Brain microvascular endothelial cell (primary cell): ENCODE measurements at regions not wholly inside any gene's neighbourhood (a gene's known extent, or its start where the extent isn't known, plus 50 kb on each side); places are given as distances from the start of the nearest gene placed in this dataset.
"Not testable (repeated sequence)": the region's sequence is repeated elsewhere in the genome, so short reads cannot be mapped to it uniquely, and the experiment has no call there.

ENCODE experiments used
- DNase-seq: peaks from one replicate; pipeline ENCODE4 v3.0.0-alpha.2; 2020
- H3K27ac ChIP-seq: fragments of 250-450 bp; sonication (Bioruptor Pico); 2 replicates; pipeline ENCODE4 v1.5.1; 2020; ENCODE audit warnings: mild to moderate bottlenecking, moderate library complexity
- H3K27me3 ChIP-seq: fragments of 250-450 bp; sonication (Bioruptor Pico); replicated peaks from 2 replicates; pipeline ENCODE4 v1.5.1; 2020; ENCODE audit warnings: mild to moderate bottlenecking
- H3K36me3 ChIP-seq: fragments of 250-450 bp; sonication (Bioruptor Pico); replicated peaks from 2 replicates; pipeline ENCODE4 v1.5.1; 2020; ENCODE audit warnings: mild to moderate bottlenecking
- H3K4me3 ChIP-seq: 2 replicates; pipeline ENCODE4 v1.5.1; 2011; ENCODE audit warnings: low read depth, mild to moderate bottlenecking, control low read depth, low read length, moderate library complexity
- CTCF ChIP-seq: IDR thresholded peaks from 2 replicates; pipeline ENCODE4 v1.5.1; 2011; ENCODE audit warnings: low read depth, mild to moderate bottlenecking, moderate library complexity, low read length, control low read depth, inconsistent platforms; ENCODE audit errors: missing control alignments
- in situ Hi-C: cut with HindIII; loops from 2 replicates; pipeline ENCODE4 v1.10.0; 2017; ENCODE audit warnings: low sequenced_read_pairs, low pct_ligation_motif_present

DNA sequence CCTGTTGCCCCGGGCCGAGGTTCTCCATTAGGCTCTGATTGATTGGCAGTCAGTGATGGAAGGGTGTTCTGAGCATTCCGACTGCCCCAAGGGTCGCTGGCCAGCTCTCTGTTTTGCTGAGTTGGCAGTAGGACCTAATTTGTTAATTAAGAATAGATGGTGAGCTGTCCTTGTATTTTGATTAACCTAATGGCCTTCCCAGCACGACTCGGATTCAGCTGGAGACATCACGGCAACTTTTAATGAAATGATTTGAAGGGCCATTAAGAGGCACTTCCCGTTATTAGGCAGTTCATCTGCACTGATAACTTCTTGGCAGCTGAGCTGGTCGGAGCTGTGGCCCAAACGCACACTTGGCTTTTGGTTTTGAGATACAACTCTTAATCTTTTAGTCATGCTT, 74.2 kb downstream of the HAPSTR1 start:
- no peak for DNase-seq
- no peaks in the 10 kb centered on the region for H3K27me3 ChIP-seq
- TF ChIP-seq CTCF: no peak
- in situ Hi-C loops: no loop called here
- no peaks in the 10 kb centered on the region for H3K36me3 ChIP-seq
- no peak overlapping the region for H3K4me3 ChIP-seq
- H3K27ac ChIP-seq: no peak overlapping the region

GRCh38 chr16:9166326-9166993, 75.0 kb downstream of the HAPSTR1 start:
- H3K4me3 ChIP-seq, H3K27ac ChIP-seq, H3K36me3 ChIP-seq, in situ Hi-C loops, DNase-seq, H3K27me3 ChIP-seq: not testable (repeated sequence)

DNA sequence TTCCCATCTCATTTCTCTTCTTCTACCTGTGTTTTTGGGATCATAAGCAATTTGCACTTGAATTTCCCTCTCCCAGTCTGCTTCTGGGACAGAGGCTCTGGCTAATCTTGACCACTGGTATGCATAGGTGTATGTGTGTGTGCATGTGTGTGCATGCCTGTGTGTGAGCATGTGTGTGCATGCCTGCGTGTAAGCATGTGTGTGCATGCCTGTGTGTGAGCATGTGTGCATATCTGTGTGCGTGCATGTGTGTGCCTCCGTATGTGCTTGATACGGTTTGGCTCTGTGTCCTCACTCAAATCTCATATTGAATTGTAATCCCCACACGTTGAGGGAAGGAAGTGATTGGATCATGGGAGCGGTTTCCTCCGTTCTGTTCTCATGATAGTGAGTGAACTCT, 77.7 kb downstream of the HAPSTR1 start:
- Histone ChIP-seq H3K27ac (no peak overlapping the region), H3K36me3 (no peaks in the 10 kb centered on the region), H3K4me3 (no peak overlapping the region), H3K27me3 (no peaks in the 10 kb centered on the region)
- DNase-seq: no peak
- in situ Hi-C loops: no loop called here
- no peak for TF ChIP-seq CTCF

DNA sequence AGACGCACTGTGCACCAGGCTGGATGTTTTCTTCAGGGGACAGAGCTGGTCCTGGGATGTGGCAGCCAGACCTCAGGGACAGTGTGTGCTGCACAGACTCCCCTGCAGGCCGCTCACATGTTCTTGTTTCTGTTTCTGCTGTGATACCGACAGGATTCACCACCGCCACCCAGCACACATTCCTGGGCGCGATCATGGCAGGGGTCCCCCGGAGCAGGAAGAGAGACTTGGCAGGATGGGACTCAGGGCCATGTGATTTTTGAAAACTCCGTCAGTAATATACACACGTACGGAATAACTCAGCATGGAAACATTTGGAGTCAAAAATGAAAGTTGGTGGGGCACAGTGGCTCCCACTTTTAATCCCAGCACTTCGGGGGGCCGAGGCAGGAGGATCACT, 79.0 kb downstream of the HAPSTR1 start:
- Histone ChIP-seq H3K27me3 (no peaks in the 10 kb centered on the region), H3K36me3 (no peaks in the 10 kb centered on the region), H3K27ac (no peak overlapping the region), H3K4me3 (no peak overlapping the region)
- no peak for DNase-seq
- in situ Hi-C loops: no loop called here
- TF ChIP-seq CTCF: no peak

DNA sequence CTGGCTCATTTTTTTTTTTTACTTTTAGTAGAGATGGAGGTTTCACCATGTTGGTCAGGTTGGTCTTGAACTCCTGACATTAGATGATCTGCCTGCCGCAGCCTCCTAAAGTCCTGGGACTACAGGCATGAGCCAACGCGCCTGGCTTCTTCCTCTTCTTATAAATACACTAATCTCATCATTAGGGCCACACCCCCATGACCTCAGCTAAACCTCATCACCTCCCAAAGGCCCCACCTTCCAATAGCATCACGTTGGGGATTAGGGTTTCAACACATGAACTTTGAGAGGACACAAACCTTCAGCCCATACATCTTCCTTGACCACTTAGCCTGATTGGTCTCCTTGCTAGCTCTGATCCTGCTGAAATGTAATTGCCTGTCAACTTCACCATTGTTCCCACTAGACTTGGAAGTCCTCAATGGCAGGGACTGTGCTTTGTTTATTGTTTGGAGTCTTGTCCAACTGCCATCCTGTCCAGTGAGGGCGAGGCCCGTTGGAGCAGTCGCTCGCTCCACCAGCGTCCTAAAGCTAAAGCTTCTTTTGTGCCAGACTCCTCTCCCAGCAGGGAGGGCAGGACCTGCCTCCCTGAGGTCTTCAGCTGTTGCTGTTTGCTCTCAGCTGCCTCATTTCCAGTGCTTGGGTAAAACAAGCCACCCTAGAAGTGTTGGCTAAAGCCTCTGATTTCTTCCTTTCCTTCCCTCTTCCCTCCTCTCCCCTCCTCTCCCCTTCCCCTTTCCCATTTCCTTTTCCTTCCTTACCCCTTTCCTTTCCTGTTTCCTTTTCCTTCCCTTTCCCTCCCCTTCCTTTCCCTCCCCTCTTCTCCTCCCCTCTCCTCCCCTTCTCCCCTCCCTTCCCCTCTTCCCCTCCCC, 85.3 kb downstream of the HAPSTR1 start:
- DNase-seq: no peak
- Histone ChIP-seq H3K27ac (no peak overlapping the region), H3K27me3 (no peaks in the 10 kb centered on the region), H3K4me3 (no peak overlapping the region), H3K36me3 (no peaks in the 10 kb centered on the region)
- no peak for TF ChIP-seq CTCF
- in situ Hi-C loops: no loop called here

GRCh38 chr16:9177861-9178260, 86.4 kb downstream of the HAPSTR1 start:
- in situ Hi-C loops: no loop called here
- H3K27ac ChIP-seq: no peak overlapping the region
- H3K27me3 ChIP-seq: no peaks in the 10 kb centered on the region
- no peak for TF ChIP-seq CTCF
- DNase-seq: no peak
- no peak overlapping the region for H3K4me3 ChIP-seq
- H3K36me3 ChIP-seq: no peaks in the 10 kb centered on the region
